Activated CD4-positive, alpha-beta T cell treated with anti-CD3 and anti-CD28 coated beads, Interleukin-2, amount 10 ng/mL, durations not matched to agents 7 days and 5 days (primary cell): ENCODE measurements at regions not wholly inside any gene's neighbourhood (a gene's known extent, or its start where the extent isn't known, plus 50 kb on each side); places are given as distances from the start of the nearest gene placed in this dataset.
"Not testable (repeated sequence)": the region's sequence is repeated elsewhere in the genome, so short reads cannot be mapped to it uniquely, and the experiment has no call there.

Experiments used
- CTCF ChIA-PET: fragments of 350-600 bp; sonication (Branson Sonifier 250); formaldehyde crosslinking; loops from one replicate; lab custom pipeline; 2021; ENCODE audit warnings: antibody characterized with exemption; lab: Charles Lee
- POLR2A ChIA-PET: fragments of 350-600 bp; sonication (Branson Sonifier 250); formaldehyde crosslinking; loops from one replicate; lab custom pipeline; 2021; ENCODE audit warnings: antibody characterized with exemption; lab: Charles Lee
- DNase-seq: peaks from one replicate; pipeline ENCODE4 v3.0.0-alpha.2; 2020
- H3K27ac Mint-ChIP-seq: one replicate; pipeline ENCODE4 v1.8.0; 2021; ENCODE audit warnings: mild to moderate bottlenecking, moderate library complexity, mixed read lengths
- H3K27me3 Mint-ChIP-seq: one replicate; pipeline ENCODE4 v1.8.0; 2021; ENCODE audit warnings: mixed read lengths
- H3K36me3 Mint-ChIP-seq: one replicate; pipeline ENCODE4 v1.8.0; 2021; ENCODE audit warnings: low read depth, mixed read lengths
- H3K4me1 Mint-ChIP-seq: one replicate; pipeline ENCODE4 v1.8.0; 2021; ENCODE audit warnings: mixed read lengths
- H3K4me3 Mint-ChIP-seq: one replicate; pipeline ENCODE4 v1.8.0; 2021; ENCODE audit warnings: mild to moderate bottlenecking, moderate library complexity, mixed read lengths
- H3K9me3 Mint-ChIP-seq: one replicate; pipeline ENCODE4 v1.8.0; 2021; ENCODE audit warnings: mixed read lengths

- ChIA-PET CTCF (no interaction called here), POLR2A (no interaction called here)
- Mint-ChIP-seq H3K27me3 (peaks cover 15% of the 10 kb centered on the region), H3K4me1 (peaks cover 20% of the 10 kb centered on the region), H3K27ac (no peak overlapping the region), H3K36me3 (no peaks in the 10 kb centered on the region), H3K4me3 (no peak overlapping the region), H3K9me3 (no peaks in the 10 kb centered on the region)
- DNase-seq = peak; percentile 44
Observed at GRCh38 chr2:205868773-205869333, 186.6 kb downstream of the NRP2 start.

DNA sequence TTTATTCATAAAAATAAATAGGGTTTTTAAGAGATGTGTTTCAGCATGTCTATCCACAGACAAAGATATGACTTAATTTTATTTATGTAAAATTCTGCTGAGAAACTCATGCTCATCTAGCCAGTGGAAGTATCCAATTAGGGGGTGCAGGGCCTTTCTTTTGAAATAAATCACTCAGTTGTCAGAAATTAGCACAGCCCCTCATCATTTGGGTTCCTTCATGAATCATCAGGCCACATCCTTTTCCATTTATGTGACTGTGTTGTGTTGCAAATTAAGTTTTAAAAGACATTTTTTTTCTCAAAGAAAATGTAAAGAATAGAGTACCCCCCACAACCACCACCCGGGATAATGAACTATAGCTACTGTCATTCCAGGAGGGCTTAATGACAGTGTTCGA lies 185.8 kb downstream of the NRP2 start:
- POLR2A ChIA-PET = no interaction called here
- H3K27me3 Mint-ChIP-seq = peaks cover 19% of the 10 kb centered on the region

DNA sequence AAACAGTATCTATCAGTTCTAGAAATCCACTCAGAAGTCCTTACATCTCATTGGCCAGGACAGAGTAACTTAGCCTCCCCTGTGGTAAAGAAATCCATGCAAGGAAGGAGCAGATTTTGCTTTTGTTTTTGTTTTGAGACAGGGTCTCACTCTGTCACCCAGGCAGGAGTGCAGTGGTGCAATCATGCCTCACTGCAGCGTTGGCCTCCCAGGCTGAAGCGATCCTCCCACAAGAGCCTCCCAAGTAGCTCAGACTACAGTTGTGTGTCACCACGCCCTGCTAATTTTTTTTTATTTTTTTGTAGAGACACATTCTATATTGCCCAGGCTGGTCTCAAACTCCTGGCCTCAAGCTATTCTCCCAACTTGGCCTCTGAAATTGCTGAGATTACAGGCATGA lies 185.1 kb downstream of the NRP2 start:
- Mint-ChIP-seq H3K9me3 (no peaks in the 10 kb centered on the region), H3K4me3 (no peak overlapping the region), H3K36me3 (no peaks in the 10 kb centered on the region), H3K27me3 (peaks cover 18% of the 10 kb centered on the region), H3K4me1 (peaks cover 20% of the 10 kb centered on the region), H3K27ac (no peak overlapping the region)
- no peak for DNase-seq
- CTCF ChIA-PET = interaction anchor here (0.5 to 1.0 kb wide), 2 partner anchors 11 to 18 kb away, joined by 4 to 5 read pairs; no protein-coding TSS in a partner anchor
- POLR2A ChIA-PET = no interaction called here

More for the DNA sequence above, 185.8 kb downstream of the NRP2 start:
- Mint-ChIP-seq H3K36me3 (no peaks in the 10 kb centered on the region), H3K9me3 (no peaks in the 10 kb centered on the region), H3K27ac (no peak overlapping the region), H3K4me1 (peaks cover 20% of the 10 kb centered on the region), H3K4me3 (no peak overlapping the region)
- no peak for DNase-seq
- CTCF ChIA-PET = interaction anchor here (1.0 kb wide), 1 partner anchor 17 kb away, joined by 5 read pairs; no protein-coding TSS in a partner anchor

DNA sequence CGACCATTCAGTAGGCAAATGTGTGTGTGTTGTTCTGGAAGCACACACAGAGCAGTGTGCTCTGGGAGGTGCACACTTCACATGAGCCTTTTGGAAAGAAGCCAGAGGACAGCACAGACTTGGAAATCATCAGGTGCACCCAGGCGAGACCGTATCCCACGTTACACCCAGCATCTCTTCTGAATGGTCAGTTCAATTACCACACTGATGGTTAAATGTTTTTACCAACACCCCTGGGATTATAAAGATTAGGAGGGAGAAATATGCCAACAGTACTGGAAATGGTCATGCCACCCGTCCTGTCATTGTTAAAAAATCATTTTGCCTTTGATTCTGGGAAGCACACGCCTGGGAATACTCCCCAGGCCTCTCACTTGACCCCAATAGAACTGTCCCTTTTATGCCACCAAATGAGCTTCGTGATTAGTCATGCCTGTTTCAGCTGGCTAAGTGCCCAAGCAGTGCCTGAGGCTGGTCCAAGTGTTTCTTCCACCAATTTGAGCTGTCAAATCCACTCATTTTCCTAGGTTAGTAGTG lies 183.7 kb downstream of the NRP2 start:
- Mint-ChIP-seq H3K36me3 (no peaks in the 10 kb centered on the region), H3K4me3 (no peak overlapping the region), H3K27me3 (peaks cover 15% of the 10 kb centered on the region), H3K4me1 (peaks cover 20% of the 10 kb centered on the region), H3K9me3 (no peaks in the 10 kb centered on the region), H3K27ac (no peak overlapping the region)
- ChIA-PET POLR2A (no interaction called here), CTCF (no interaction called here)
- no peak for DNase-seq

- no peaks in the 10 kb centered on the region for H3K9me3 Mint-ChIP-seq
- H3K27ac Mint-ChIP-seq = no peak overlapping the region
- no peak for DNase-seq
- ChIA-PET CTCF (no interaction called here), POLR2A (no interaction called here)
- H3K4me1 Mint-ChIP-seq = peaks cover 20% of the 10 kb centered on the region
- no peaks in the 10 kb centered on the region for H3K36me3 Mint-ChIP-seq
- no peak overlapping the region for H3K4me3 Mint-ChIP-seq
- H3K27me3 Mint-ChIP-seq = peaks cover 12% of the 10 kb centered on the region
Observed at GRCh38 chr2:205865056-205865455, 182.8 kb downstream of the NRP2 start.

DNA sequence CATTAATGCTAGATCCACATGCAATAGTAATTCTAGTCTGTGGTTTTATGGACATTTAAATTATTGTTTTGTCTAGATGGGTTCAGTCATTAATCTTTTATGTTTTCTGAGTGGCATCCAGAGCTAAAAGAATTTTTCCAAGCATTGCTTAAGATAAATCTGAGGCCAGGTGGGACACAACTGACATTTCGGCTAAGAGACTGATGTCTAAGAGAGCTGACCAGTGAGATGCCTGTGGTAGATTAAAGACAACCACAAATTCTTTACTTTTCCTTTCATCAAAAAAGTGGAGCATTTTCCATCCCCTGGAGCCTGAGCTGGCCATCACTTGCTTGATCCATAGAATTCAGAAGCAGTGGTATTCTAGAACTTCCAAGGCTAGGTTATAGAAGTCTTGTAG lies 182.2 kb downstream of the NRP2 start:
- no peak for DNase-seq
- Mint-ChIP-seq H3K4me3 (no peak overlapping the region), H3K27ac (no peak overlapping the region), H3K4me1 (peaks cover 17% of the 10 kb centered on the region), H3K27me3 (peaks cover 12% of the 10 kb centered on the region), H3K9me3 (no peaks in the 10 kb centered on the region), H3K36me3 (no peaks in the 10 kb centered on the region)
- CTCF ChIA-PET = no interaction called here
- POLR2A ChIA-PET = no interaction called here

DNA sequence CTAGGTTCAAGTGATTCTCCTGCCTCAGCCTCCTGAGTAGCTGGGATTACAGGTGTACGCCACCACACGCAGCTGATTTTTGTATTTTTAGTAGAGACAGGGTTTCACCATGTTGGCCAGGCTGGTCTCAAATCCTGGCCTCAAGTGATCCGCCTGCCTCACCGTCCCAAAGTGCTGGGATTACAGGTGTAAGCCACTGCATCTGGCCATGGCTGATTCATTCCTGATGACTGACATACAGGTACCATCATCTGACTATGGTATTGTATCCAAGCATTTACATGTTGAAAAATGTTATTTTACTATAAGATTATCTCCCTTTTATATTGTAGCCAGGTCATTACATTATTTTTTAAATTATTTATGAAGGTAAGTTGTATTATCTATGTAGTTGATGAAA lies 180.5 kb downstream of the NRP2 start:
- not testable (repeated sequence) for H3K4me1 Mint-ChIP-seq
- peaks cover 12% of the 10 kb centered on the region for H3K27me3 Mint-ChIP-seq

GRCh38 chr2:205860885-205861284 lies 178.6 kb downstream of the NRP2 start:
- Mint-ChIP-seq H3K36me3 (no peaks in the 10 kb centered on the region), H3K27me3 (peaks cover 10% of the 10 kb centered on the region), H3K4me1 (no peaks in the 10 kb centered on the region), H3K9me3 (no peaks in the 10 kb centered on the region), H3K4me3 (no peak overlapping the region), H3K27ac (no peak overlapping the region)
- no peak for DNase-seq
- ChIA-PET POLR2A (no interaction called here), CTCF (no interaction called here)

More for the DNA sequence above, 180.5 kb downstream of the NRP2 start:
- H3K9me3 Mint-ChIP-seq, CTCF ChIA-PET, H3K36me3 Mint-ChIP-seq, H3K4me3 Mint-ChIP-seq, H3K27ac Mint-ChIP-seq, DNase-seq, POLR2A ChIA-PET: not testable (repeated sequence)

DNA sequence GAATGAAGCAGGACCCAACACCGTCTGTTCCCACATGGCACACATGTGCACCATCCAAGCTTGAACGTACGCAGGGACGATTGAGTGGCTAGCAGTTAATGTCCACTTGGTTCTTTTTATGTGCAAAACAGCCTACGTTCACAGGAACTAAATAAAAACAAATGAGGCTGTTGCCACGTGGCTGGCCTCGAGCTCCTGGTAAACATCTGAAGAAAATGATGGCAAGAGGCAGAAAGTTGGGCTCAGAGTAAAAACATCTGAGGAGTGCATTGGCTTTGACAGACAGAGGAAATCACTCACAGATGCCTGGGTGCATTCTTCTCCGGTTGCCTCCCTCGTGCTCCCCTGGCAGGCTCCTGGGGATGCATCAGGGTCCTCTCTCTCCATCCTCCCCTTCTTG lies 177.9 kb downstream of the NRP2 start:
- POLR2A ChIA-PET = no interaction called here

GRCh38 chr2:205858881-205859441 lies 176.7 kb downstream of the NRP2 start:
- DNase-seq = no peak
- ChIA-PET CTCF (no interaction called here), POLR2A (no interaction called here)
- Mint-ChIP-seq H3K36me3 (no peaks in the 10 kb centered on the region), H3K9me3 (no peaks in the 10 kb centered on the region), H3K27ac (no peak overlapping the region), H3K27me3 (peaks cover 9% of the 10 kb centered on the region), H3K4me3 (no peak overlapping the region), H3K4me1 (no peaks in the 10 kb centered on the region)

More for the DNA sequence above, 177.9 kb downstream of the NRP2 start:
- Mint-ChIP-seq H3K36me3 (no peaks in the 10 kb centered on the region), H3K4me1 (no peaks in the 10 kb centered on the region), H3K9me3 (no peaks in the 10 kb centered on the region), H3K27me3 (peaks cover 10% of the 10 kb centered on the region), H3K27ac (no peak overlapping the region), H3K4me3 (no peak overlapping the region)
- CTCF ChIA-PET = no interaction called here
- no peak for DNase-seq

- Mint-ChIP-seq H3K4me3 (no peak overlapping the region), H3K36me3 (no peaks in the 10 kb centered on the region), H3K27me3 (peaks cover 13% of the 10 kb centered on the region), H3K27ac (no peak overlapping the region), H3K9me3 (no peaks in the 10 kb centered on the region), H3K4me1 (no peaks in the 10 kb centered on the region)
- CTCF ChIA-PET = no interaction called here
- DNase-seq = no peak
- POLR2A ChIA-PET = no interaction called here
Observed at GRCh38 chr2:205858275-205858674, 176.0 kb downstream of the NRP2 start.

DNA sequence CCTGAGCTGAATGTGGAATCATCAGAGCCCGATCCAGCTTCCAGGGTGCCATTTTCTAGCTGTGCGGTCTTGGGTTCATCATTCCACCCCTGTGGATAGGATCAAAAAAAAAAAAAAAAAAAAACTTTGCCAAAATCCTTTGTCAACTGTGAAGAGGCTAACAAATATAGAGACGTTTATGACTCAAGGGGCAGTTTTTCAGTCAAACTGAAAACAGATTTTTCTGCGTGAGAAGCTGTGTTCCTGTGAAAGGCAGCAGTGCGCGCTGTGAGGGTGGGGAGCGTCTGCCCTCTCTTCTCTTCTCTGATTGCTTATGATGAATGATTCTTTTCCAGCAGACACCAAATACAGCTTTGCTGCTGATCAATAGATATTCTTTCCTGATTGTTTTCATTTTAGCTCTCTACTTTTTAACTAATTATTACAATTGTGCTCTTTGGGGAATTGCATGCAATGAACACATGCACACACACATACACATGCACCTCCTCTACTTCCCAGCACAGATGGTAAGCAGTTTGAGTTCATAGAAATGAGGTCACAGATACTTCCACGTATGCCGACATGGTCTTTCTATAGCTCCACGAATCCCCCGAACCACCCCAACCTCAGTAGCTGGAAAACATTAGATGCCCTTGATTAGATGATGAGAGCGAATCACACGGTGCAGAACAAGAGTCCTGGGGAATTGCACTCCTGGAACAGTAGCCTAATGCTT lies 175.4 kb downstream of the NRP2 start:
- H3K27me3 Mint-ChIP-seq = peaks cover 15% of the 10 kb centered on the region
- no peak overlapping the region for H3K4me3 Mint-ChIP-seq
- no peak overlapping the region for H3K27ac Mint-ChIP-seq
- DNase-seq = no peak
- ChIA-PET CTCF (interaction anchor here (0.6 kb wide), 1 partner anchor 1312 kb away, joined by 3 read pairs; the partner anchor contains the start of gene PARD3B), POLR2A (no interaction called here)
- no peaks in the 10 kb centered on the region for H3K4me1 Mint-ChIP-seq
- no peaks in the 10 kb centered on the region for H3K9me3 Mint-ChIP-seq
- no peaks in the 10 kb centered on the region for H3K36me3 Mint-ChIP-seq

DNA sequence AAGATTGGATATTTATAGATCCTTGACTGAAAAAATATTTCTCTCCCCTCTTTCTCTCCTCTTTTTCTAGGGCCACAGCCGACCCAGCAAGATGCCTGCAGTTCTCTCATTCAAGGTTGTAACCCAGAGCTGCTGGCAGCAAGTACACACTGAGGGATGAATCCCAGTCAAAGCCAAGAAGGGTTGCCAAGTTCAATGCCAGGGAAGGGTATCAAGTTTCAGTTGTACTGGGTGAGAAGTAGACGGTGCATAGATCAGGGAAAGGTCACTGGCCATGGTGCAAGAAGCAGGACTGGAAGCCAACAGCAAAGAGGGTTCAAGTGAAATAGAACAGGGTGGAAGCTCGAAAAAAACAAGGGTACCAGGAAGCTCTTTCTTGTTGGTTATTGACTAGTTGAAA lies 170.2 kb downstream of the NRP2 start:
- Mint-ChIP-seq H3K4me1 (no peaks in the 10 kb centered on the region), H3K9me3 (no peaks in the 10 kb centered on the region), H3K27ac (no peak overlapping the region), H3K36me3 (no peaks in the 10 kb centered on the region), H3K27me3 (peaks cover 24% of the 10 kb centered on the region), H3K4me3 (no peak overlapping the region)
- POLR2A ChIA-PET = no interaction called here
- CTCF ChIA-PET = interaction anchor here (0.6 to 1.3 kb wide), 4 partner anchors 18 to 743 kb away, joined by 3 to 5 read pairs (median 4); no protein-coding TSS in a partner anchor
- no peak for DNase-seq
